ENCODE measurements at regions not wholly inside any gene's neighbourhood (a gene's known extent, or its start where the extent isn't known, plus 50 kb on each side); places are given as distances from the start of the nearest gene placed in this dataset.

DNA sequence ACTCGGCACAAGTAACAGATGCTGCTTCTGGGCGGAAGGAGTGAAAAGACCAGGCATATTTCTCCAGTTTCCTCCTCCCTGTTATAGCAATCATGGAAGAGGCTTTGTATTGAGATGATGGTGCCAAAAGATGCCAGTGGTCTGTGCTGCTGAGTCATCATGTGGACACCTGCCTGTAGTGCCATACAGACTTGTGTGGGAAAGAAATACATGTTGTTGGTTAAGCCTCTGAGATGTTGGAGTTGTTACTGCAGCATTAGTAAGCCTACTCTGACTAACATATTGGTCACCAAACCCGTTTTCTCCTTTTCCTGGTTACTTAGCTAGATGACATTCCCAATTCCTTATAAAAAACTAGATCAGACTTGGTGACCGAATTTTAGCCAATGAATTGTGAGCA is 356.9 kb downstream of the ZNF521 start:
- no peak for DNase-seq (ENCODE audit: low read depth, low spot score)
- peaks cover 10% of the 10 kb centered on the region for H3K4me1 Mint-ChIP-seq
- H3K36me3 Mint-ChIP-seq (ENCODE audit: low read depth): peaks cover 7% of the 10 kb centered on the region
- H3K27ac Mint-ChIP-seq (ENCODE audit: unreplicated experiment): no peak overlapping the region
- no peaks in the 10 kb centered on the region for H3K27me3 Mint-ChIP-seq (ENCODE audit: low read depth)
- TF ChIP-seq, protein P1, sequence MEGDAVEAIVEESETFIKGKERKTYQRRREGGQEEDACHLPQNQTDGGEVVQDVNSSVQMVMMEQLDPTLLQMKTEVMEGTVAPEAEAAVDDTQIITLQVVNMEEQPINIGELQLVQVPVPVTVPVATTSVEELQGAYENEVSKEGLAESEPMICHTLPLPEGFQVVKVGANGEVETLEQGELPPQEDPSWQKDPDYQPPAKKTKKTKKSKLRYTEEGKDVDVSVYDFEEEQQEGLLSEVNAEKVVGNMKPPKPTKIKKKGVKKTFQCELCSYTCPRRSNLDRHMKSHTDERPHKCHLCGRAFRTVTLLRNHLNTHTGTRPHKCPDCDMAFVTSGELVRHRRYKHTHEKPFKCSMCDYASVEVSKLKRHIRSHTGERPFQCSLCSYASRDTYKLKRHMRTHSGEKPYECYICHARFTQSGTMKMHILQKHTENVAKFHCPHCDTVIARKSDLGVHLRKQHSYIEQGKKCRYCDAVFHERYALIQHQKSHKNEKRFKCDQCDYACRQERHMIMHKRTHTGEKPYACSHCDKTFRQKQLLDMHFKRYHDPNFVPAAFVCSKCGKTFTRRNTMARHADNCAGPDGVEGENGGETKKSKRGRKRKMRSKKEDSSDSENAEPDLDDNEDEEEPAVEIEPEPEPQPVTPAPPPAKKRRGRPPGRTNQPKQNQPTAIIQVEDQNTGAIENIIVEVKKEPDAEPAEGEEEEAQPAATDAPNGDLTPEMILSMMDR (conservative IDR thresholded peaks at IDR 0.05): no peak
- H3K4me3 Mint-ChIP-seq: no peak overlapping the region
- peaks cover 16% of the 10 kb centered on the region for H3K9me3 Mint-ChIP-seq

DNA sequence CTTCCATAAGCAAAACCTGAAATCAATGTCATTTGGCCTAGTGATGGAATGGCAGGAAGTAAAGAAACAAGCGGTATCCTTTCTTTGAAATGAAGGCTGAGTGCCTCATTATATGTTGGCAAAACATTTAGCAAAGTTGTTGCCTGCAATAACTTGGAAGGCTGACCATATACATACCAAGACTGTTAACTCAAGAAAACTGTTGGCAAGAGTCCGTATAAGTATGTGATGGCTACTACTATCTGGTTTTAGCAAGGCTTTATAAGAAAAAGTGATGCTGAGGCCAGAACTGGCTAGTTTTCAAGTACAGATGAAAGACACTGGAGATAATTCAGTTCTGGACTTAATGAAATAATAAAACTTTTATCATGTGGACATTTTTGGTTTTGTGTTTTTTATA is 356.2 kb downstream of the ZNF521 start:
- no peak for DNase-seq (ENCODE audit: low read depth, low spot score)
- TF ChIP-seq, protein P1 (conservative IDR thresholded peaks at IDR 0.05): no peak
- no peak overlapping the region for H3K4me3 Mint-ChIP-seq
- H3K36me3 Mint-ChIP-seq (ENCODE audit: low read depth): peaks cover 7% of the 10 kb centered on the region
- H3K9me3 Mint-ChIP-seq: peaks cover 16% of the 10 kb centered on the region
- H3K4me1 Mint-ChIP-seq: peaks cover 10% of the 10 kb centered on the region
- no peaks in the 10 kb centered on the region for H3K27me3 Mint-ChIP-seq (ENCODE audit: low read depth)
- no peak overlapping the region for H3K27ac Mint-ChIP-seq (ENCODE audit: unreplicated experiment)

DNA sequence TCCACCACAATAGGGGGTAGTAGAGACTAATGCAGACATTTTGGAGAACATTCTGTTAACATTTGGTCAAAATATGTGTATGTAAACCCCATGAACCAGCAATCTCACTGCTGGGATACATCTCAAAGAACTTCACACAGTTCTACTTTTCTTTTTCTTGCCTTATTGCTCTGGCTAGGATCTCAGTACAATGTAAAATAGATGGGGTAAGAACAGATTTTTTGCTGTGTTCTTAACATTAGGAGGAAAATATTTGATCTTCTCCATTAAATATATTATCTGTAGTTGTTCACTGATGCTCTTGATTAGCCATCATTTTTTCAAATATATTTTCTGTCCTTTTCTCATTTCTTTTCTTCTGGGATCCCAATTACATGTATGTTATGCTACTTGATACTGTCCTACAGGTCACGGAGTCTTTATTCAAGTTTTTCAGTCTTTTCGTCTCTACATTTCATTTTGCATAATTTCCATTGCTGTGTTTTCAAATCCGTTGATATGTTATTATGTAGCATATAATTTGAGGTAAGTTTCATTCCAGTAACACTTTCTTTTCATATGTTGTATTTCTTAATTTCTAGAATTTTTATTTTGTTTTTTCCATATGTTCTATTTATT is 352.2 kb downstream of the ZNF521 start:
- peaks cover 7% of the 10 kb centered on the region for H3K36me3 Mint-ChIP-seq (ENCODE audit: low read depth)
- H3K9me3 Mint-ChIP-seq: peaks cover 9% of the 10 kb centered on the region
- TF ChIP-seq, protein P1 (conservative IDR thresholded peaks at IDR 0.05): no peak
- H3K27ac Mint-ChIP-seq (ENCODE audit: unreplicated experiment): no peak overlapping the region
- H3K4me3 Mint-ChIP-seq: no peak overlapping the region
- H3K4me1 Mint-ChIP-seq: no peaks in the 10 kb centered on the region
- DNase-seq (ENCODE audit: low read depth, low spot score): no peak
- H3K27me3 Mint-ChIP-seq (ENCODE audit: low read depth): no peaks in the 10 kb centered on the region

DNA sequence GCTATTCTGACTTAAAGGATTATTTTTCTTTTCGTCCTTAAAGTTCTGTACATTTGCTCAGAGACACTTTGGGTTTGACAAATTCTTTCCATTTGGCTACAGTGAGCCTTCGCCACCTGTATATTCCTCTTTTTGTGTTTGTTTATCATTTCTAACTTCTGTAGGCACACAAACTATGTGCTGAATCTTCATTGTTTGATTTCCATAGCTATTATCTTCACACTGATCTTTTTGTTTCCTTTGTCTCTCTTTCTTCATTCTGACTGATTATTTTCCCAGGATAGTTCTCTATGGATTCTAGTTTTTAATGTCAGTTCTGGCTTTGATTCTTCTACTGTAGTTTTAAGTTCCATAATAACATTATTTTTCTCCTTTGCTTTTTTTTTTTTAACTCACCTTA is 350.2 kb downstream of the ZNF521 start:
- Mint-ChIP-seq H3K4me1 (no peaks in the 10 kb centered on the region), H3K4me3 (no peak overlapping the region), H3K9me3 (peaks cover 9% of the 10 kb centered on the region), H3K27me3 (ENCODE audit: low read depth) (no peaks in the 10 kb centered on the region), H3K36me3 (ENCODE audit: low read depth) (peaks cover 7% of the 10 kb centered on the region), H3K27ac (ENCODE audit: unreplicated experiment) (no peak overlapping the region)
- TF ChIP-seq, protein P1 (conservative IDR thresholded peaks at IDR 0.05): no peak
- DNase-seq (ENCODE audit: low read depth, low spot score): no peak

DNA sequence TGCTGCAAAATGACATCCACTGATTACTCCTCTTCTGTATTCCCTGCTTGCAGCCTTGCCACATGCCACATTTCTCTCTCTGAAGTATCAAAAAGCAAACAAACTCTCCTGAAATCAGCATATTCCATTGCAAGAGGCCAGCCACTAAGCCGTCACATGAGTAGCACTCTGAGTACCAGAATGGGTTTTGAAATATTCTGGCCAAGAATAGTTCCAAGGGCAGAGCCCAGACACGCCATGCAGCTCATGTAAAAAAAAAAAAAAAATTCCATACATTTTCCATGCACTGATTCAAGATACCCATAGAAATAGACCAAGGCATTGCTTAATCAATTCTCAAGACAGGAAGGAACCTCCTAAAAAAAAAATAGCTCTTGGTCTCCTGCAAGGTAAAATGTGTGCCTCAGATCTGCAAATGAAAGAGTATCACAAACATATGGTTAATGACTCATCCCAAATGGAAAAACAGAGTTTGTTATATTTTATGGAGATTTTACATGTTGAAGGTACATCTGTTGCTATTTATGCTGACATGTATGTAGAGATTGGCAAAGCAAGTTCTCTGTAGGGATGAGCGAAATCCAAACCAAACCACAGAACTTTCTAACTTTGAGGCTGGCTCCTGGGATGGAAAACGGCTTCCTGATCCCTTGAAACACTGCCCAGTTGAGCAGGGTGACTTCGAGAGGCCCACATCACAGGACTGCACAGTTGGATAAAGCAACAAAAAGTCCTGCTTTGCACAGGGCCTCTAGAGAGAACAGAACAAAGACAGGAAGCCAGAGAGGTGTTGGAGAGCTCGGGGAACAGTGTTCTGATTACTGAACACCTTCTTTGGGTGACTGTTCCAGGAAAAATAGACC is 346.2 kb downstream of the ZNF521 start:
- H3K27me3 Mint-ChIP-seq (ENCODE audit: low read depth): no peaks in the 10 kb centered on the region
- peaks cover 2% of the 10 kb centered on the region for H3K9me3 Mint-ChIP-seq
- H3K4me1 Mint-ChIP-seq: no peaks in the 10 kb centered on the region
- H3K4me3 Mint-ChIP-seq: no peak overlapping the region
- no peak for DNase-seq (ENCODE audit: low read depth, low spot score)
- no peaks in the 10 kb centered on the region for H3K36me3 Mint-ChIP-seq (ENCODE audit: low read depth)
- TF ChIP-seq, protein P1 (conservative IDR thresholded peaks at IDR 0.05): no peak
- H3K27ac Mint-ChIP-seq (ENCODE audit: unreplicated experiment): no peak overlapping the region

Data from neural crest cell (in vitro differentiated cells).